ENCODE measurements at regions not wholly inside any gene's neighbourhood (a gene's known extent, or its start where the extent isn't known, plus 50 kb on each side); places are given as distances from the start of the nearest gene placed in this dataset.
A peak's percentile ranks its signal among the peaks of the same experiment; 100 is the strongest.
"Not testable (repeated sequence)": the region's sequence is repeated elsewhere in the genome, so short reads cannot be mapped to it uniquely, and the experiment has no call there.

DNA sequence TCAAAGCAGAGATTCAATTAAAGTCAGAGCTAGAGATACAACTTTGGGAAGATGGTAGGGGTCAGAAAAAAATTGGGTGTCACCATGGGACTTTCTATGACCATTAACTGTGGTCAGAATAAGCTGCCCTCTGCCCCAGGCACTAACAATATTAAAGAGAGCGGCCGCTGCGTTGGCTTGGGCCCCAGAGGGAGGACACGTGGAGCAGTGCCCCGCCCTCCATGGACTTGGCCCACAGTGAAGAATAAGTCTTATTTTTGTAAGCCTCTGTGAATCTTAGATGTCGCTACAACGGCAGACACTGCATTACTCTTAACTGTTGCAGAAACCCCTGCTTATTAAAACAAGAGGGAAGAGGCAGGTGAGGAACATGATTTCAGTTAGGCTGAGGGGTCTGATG lies 172.7 kb downstream of the UQCRFS1 start:
- H3K27me3 ChIP-seq: no peaks in the 10 kb centered on the region
- no peak overlapping the region for H3K9ac ChIP-seq
- no peak overlapping the region for H3K4me3 ChIP-seq
- no peaks in the 10 kb centered on the region for H4K20me1 ChIP-seq
- H3K27ac ChIP-seq: no peak overlapping the region
- H3K9me3 ChIP-seq: no peaks in the 10 kb centered on the region; the same call in 1 of the 2 replicates
- H3K4me2 ChIP-seq: peak overlapping the region; percentile 75
- peaks cover 21% of the 10 kb centered on the region for H3K4me1 ChIP-seq
- no peaks in the 10 kb centered on the region for H3K36me3 ChIP-seq
- TF ChIP-seq Cebpa-rat (IDR thresholded peaks at IDR 0.05): no peak

DNA sequence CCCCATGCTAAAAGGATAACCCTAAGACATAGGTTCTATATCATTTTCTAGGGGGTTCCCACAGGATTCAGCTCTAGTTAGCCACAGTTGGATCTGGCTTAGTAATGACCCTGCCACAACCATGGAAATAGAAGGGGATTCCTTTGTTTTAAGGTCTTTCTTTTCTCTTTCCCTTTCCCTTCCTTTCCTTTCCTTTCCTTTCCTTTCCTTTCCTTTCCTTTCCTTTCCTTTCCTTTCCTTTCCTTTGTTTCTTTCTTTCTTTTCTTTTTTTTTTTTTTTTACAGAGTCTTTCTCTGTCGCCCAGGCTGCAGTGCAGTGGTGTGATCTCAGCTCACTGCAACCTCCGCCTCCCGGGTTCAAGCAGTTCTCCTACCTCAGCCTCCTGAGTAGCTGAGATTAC lies 173.9 kb downstream of the UQCRFS1 start:
- peaks cover 21% of the 10 kb centered on the region for H3K4me1 ChIP-seq
- not testable (repeated sequence) for H3K27me3 ChIP-seq, H3K9me3 ChIP-seq, H3K4me3 ChIP-seq, H4K20me1 ChIP-seq, H3K4me2 ChIP-seq, H3K36me3 ChIP-seq, H3K9ac ChIP-seq, H3K27ac ChIP-seq

DNA sequence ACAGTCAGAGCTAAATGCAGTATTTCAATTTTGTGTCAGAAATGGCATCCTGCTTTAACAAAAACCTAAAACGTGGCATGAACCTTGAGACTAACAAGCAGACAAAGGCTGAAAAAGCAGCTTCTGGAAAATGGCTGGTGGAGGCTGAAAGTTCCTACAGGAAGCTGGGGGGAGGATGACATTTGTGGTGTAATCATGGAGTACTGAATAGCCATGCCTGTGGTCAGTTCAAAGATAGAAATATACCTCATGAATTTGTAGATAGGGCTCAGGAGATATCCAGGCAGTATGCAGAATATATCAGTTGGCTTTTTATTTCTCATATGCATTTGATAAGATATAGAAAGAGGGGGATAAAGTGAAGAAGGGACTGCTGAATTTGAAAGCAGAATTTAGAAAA lies 181.7 kb downstream of the UQCRFS1 start:
- Histone ChIP-seq H3K4me2 (no peak overlapping the region), H3K9ac (no peak overlapping the region), H4K20me1 (no peaks in the 10 kb centered on the region), H3K27ac (no peak overlapping the region), H3K27me3 (no peaks in the 10 kb centered on the region), H3K9me3 (no peaks in the 10 kb centered on the region), H3K4me3 (no peak overlapping the region), H3K4me1 (no peaks in the 10 kb centered on the region), H3K36me3 (no peaks in the 10 kb centered on the region)
- no peak for TF ChIP-seq Cebpa-rat (IDR thresholded peaks at IDR 0.05)

DNA sequence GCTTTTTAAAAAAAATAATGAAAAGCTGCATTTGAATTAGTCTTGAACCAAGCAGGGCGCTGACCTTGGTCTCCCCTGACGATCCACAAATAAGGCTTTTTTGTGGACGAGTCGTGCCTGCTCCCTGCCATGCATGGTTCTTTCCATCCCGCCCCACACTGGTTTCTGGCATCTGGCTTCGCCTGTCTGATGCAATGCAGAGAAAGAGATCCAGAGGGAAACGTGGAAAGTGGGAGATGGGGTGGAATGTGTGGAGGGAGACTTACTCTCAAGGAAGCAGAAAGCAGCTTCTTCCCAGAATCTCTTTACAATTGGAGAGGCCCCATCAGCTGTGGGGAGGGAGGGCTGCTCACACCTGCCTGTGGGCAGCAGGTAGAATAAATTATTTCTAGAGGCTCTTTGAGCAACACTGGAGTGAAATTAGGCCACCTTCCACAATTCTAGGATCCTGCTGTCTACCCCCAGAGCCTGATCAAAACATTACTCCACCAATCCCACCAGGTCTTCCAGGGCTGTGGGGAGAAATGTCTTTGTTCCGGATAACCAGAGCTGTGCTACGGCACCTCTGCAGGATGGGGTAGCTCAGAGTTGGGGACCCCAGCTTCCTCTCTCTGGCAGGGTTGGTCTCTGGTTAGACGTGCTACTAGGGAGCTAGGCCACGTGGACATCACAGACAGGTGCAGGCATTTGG lies 183.5 kb downstream of the UQCRFS1 start:
- no peaks in the 10 kb centered on the region for H3K27me3 ChIP-seq
- no peak overlapping the region for H3K27ac ChIP-seq
- no peak overlapping the region for H3K4me3 ChIP-seq
- no peaks in the 10 kb centered on the region for H3K4me1 ChIP-seq
- TF ChIP-seq Cebpa-rat (IDR thresholded peaks at IDR 0.05): no peak
- H3K4me2 ChIP-seq: no peak overlapping the region
- H4K20me1 ChIP-seq: no peaks in the 10 kb centered on the region
- H3K9me3 ChIP-seq: no peaks in the 10 kb centered on the region
- H3K36me3 ChIP-seq: no peaks in the 10 kb centered on the region
- H3K9ac ChIP-seq: no peak overlapping the region

DNA sequence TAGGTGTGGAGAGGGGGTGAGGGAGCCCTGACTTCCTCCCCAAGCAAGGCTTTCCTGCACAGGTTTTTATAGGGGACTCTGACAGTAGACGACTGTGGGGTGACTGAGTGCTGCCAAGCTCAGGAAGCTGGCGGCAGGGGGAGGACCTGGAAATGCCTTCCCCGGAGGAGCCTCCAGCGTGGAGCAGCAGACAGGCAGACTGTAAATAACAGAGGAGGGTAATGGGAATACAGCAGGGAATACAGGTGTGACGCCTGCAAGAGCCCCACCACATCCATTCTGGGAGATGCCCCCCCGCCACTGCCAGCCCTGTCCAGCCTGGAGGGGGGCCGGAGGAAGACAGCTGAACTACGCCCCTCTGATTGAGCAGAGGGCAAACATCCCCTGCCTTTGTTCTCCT lies 190.4 kb downstream of the UQCRFS1 start:
- no peaks in the 10 kb centered on the region for H3K27me3 ChIP-seq
- H3K9ac ChIP-seq: no peak overlapping the region
- no peak overlapping the region for H3K4me2 ChIP-seq
- H3K4me1 ChIP-seq: no peaks in the 10 kb centered on the region
- H3K9me3 ChIP-seq: no peaks in the 10 kb centered on the region
- H4K20me1 ChIP-seq: no peaks in the 10 kb centered on the region
- no peaks in the 10 kb centered on the region for H3K36me3 ChIP-seq
- H3K4me3 ChIP-seq: no peak overlapping the region
- H3K27ac ChIP-seq: no peak overlapping the region
- TF ChIP-seq Cebpa-rat (IDR thresholded peaks at IDR 0.05): no peak

DNA sequence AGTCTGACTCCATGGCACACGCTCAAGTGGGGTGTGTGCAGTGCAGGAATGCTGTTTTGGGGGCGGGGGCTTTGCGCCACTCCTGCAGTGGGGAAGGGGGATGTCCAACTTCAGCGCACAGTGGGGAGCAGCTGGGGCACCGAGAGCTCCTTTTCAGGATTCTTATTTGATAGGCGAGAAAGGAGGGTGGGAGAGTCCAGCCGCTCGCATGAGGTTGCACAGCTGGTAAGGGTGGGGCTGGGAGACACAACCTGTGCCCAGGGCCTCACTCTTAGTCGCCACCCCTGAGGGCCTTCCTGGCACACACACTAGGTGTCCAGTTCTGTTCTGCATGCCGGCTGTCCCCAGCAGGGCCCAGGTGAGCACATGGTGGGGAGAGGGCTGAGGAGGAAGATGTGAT lies 190.8 kb downstream of the UQCRFS1 start:
- H3K27ac ChIP-seq: no peak overlapping the region
- no peak overlapping the region for H3K9ac ChIP-seq
- no peaks in the 10 kb centered on the region for H3K36me3 ChIP-seq
- no peak for TF ChIP-seq Cebpa-rat (IDR thresholded peaks at IDR 0.05)
- H3K4me3 ChIP-seq: no peak overlapping the region
- no peaks in the 10 kb centered on the region for H3K9me3 ChIP-seq
- no peaks in the 10 kb centered on the region for H3K4me1 ChIP-seq
- H3K27me3 ChIP-seq: no peaks in the 10 kb centered on the region; the same call in 1 of the 2 replicates
- H3K4me2 ChIP-seq: no peak overlapping the region
- no peaks in the 10 kb centered on the region for H4K20me1 ChIP-seq

DNA sequence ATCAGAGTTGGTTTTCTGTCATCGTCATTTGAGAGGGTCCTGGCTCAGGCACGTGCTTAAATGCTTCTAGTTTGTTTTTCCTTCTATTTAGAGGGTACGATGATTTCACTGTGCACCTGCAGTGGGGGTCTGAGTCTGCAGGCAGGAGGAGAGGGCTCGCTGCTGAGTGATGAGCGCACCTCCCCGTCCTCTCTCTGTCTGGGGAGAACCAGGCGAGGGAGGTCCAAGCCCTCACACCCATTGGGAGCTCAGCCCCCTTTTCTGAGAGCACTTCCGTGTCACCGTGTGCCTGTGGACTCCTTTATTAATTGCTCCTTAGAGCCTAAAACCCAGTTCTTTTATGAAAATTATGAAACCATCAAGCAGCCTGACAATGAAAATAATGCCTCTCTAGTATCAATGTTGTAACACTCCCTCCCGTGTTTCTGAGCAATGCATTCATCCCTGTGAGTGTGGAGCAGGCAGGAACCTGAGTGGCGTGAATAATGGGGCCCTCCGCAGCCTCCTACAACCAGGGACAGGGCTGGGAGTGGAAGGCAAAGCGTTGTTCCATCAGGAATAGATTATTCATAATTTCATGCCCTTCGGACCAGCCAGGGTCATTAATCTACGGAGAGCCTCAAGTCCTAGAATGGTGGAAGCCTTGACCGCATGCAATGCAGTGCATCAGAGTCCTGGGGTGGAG lies 191.6 kb downstream of the UQCRFS1 start:
- H3K9ac ChIP-seq: no peak overlapping the region
- no peak overlapping the region for H3K27ac ChIP-seq
- no peaks in the 10 kb centered on the region for H3K36me3 ChIP-seq
- no peak for TF ChIP-seq Cebpa-rat (IDR thresholded peaks at IDR 0.05)
- no peaks in the 10 kb centered on the region for H3K9me3 ChIP-seq
- H3K4me1 ChIP-seq: no peaks in the 10 kb centered on the region
- H3K4me3 ChIP-seq: no peak overlapping the region
- H3K4me2 ChIP-seq: no peak overlapping the region
- H4K20me1 ChIP-seq: no peaks in the 10 kb centered on the region
- H3K27me3 ChIP-seq: no peaks in the 10 kb centered on the region; the same call in 1 of the 2 replicates

DNA sequence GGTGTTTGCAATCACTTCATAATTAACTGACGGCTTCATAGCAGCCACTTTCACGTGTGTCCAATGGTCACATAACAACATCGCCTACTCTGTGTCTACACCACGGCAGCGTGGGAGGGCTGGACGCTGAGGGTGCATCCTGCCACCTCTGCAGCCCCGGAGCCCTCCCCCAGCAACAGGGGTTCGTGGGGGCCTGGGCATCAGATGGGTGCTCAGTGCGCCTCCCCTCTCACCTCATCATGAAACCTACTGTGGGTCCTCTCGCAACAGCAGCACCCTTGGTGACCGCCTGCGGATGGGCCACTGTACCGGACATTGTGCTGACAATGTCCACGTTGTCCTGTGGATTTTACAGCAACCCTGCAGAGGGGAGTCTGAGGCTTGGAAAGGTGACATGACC lies 193.5 kb downstream of the UQCRFS1 start:
- Histone ChIP-seq H4K20me1 (no peaks in the 10 kb centered on the region), H3K4me3 (no peak overlapping the region), H3K9ac (no peak overlapping the region), H3K4me1 (no peaks in the 10 kb centered on the region; the same call in 1 of the 2 replicates), H3K36me3 (no peaks in the 10 kb centered on the region), H3K27ac (no peak overlapping the region), H3K9me3 (no peaks in the 10 kb centered on the region), H3K4me2 (no peak overlapping the region), H3K27me3 (peaks cover 11% of the 10 kb centered on the region; the same call in 1 of the 2 replicates)
- no peak for TF ChIP-seq Cebpa-rat (IDR thresholded peaks at IDR 0.05)

DNA sequence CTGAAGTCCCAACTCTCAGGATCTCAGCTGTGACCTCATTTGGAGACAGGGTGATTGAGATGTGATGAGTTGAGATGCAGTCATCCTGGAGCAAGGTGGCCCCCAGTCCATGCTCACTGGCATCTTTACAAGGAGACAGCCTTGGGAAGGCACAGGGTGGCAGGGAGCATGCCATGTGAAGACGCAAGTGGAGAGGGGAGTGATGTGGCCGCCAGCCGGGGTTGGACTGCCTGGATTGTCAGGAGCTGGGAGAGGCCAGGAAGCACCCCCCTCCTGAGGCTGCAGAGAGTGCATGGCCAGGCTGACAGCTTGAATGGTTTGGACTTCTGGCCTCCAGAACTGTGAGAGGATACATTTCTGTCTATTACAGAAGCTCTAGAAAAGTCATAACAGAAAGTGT lies 194.4 kb downstream of the UQCRFS1 start:
- Histone ChIP-seq H3K4me1 (no peaks in the 10 kb centered on the region; the same call in 1 of the 2 replicates), H3K4me2 (no peak overlapping the region), H3K9ac (no peak overlapping the region), H3K4me3 (no peak overlapping the region), H3K9me3 (no peaks in the 10 kb centered on the region), H3K27ac (no peak overlapping the region), H3K27me3 (peaks cover 11% of the 10 kb centered on the region; the same call in 1 of the 2 replicates), H4K20me1 (no peaks in the 10 kb centered on the region), H3K36me3 (no peaks in the 10 kb centered on the region)
- TF ChIP-seq Cebpa-rat (IDR thresholded peaks at IDR 0.05): no peak

DNA sequence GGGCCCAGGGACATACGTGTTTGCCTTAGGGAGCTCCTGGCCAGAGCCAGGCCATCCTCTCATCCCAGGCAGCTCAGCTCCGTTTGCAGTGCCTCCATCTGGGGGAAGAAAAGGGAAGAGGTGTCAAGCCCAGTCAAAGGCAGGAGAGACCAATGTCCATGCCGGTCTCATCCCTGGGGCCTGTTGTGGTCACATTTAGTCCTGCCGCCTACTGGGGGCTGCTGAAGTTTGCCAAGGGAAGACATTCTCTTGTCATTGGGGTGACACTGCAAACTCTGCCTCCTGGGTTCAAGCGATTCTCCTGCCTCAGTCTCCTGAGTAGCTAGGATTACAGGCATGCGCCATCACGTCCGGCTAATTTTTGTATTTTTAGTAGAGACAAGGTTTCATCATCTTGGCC lies 195.2 kb downstream of the UQCRFS1 start:
- Histone ChIP-seq H3K4me3 (no peak overlapping the region), H3K27ac (no peak overlapping the region), H3K36me3 (no peaks in the 10 kb centered on the region), H4K20me1 (no peaks in the 10 kb centered on the region), H3K4me2 (no peak overlapping the region), H3K4me1 (no peaks in the 10 kb centered on the region; the same call in 1 of the 2 replicates), H3K9ac (no peak overlapping the region), H3K27me3 (peaks cover 11% of the 10 kb centered on the region; the same call in 1 of the 2 replicates), H3K9me3 (no peaks in the 10 kb centered on the region)
- no peak for TF ChIP-seq Cebpa-rat (IDR thresholded peaks at IDR 0.05)
